ENCODE measurements at regions not wholly inside any gene's neighbourhood (a gene's known extent, or its start where the extent isn't known, plus 50 kb on each side); places are given as distances from the start of the nearest gene placed in this dataset.

DNA sequence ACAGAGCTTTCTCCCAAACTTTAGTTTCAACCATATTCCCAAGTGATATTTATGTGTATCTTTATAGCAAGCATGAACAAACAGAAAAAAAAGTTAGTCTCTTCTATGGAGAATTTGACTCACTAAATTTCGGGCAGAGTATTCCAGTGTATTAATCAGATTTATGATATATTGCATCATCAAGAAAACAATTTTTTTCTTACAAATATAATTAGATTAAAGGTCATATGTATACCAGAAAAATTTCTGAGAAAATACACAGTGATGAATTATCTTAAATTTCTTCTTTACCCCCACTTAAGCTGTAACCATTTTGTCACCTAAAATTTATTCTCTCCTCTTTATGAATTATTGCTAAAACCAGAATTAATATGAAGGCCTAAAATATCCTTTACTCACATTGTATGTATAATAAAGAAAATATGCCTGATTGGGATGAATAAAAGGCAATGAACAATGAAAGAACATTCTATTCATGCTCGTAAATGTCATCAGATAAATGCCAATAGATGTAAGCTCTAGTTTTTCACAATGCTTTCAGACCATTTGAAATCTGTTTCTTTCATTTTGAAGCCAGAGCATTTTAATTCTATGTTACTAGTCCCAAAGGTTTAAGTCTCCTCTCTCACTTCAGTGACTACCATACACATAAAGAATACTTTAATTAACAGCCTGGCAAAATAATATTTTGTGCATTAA, 192.1 kb downstream of the HGF start:
- TF ChIP-seq, protein P1, sequence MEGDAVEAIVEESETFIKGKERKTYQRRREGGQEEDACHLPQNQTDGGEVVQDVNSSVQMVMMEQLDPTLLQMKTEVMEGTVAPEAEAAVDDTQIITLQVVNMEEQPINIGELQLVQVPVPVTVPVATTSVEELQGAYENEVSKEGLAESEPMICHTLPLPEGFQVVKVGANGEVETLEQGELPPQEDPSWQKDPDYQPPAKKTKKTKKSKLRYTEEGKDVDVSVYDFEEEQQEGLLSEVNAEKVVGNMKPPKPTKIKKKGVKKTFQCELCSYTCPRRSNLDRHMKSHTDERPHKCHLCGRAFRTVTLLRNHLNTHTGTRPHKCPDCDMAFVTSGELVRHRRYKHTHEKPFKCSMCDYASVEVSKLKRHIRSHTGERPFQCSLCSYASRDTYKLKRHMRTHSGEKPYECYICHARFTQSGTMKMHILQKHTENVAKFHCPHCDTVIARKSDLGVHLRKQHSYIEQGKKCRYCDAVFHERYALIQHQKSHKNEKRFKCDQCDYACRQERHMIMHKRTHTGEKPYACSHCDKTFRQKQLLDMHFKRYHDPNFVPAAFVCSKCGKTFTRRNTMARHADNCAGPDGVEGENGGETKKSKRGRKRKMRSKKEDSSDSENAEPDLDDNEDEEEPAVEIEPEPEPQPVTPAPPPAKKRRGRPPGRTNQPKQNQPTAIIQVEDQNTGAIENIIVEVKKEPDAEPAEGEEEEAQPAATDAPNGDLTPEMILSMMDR (IDR thresholded peaks at IDR 0.05) = no peak
- TF ChIP-seq POLR2A (IDR thresholded peaks at IDR 0.05) = no peak

Measured in ovary (tissue), 3 donors.